HL-60 (cell line): ENCODE measurements at regions not wholly inside any gene's neighbourhood (a gene's known extent, or its start where the extent isn't known, plus 50 kb on each side); places are given as distances from the start of the nearest gene placed in this dataset.

Experiments used
- DNase-seq, 2 experiments: peaks; one replicate each; pipeline ENCODE4 v3.0.0-alpha.2; 2010 to 2020; ENCODE audit warnings: low read depth in 1 of 2, low spot score in 1 of 2
- H3K27ac ChIP-seq: fragments of 250-450 bp; sonication (Bioruptor Pico); replicated peaks from 2 replicates; pipeline ENCODE4 v1.5.1; 2020; ENCODE audit warnings: mild to moderate bottlenecking, moderate library complexity
- H3K27me3 ChIP-seq: fragments of 250-450 bp; sonication (Bioruptor Pico); 2 replicates; pipeline ENCODE4 v1.5.1; 2021; ENCODE audit warnings: mild to moderate bottlenecking, moderate library complexity; ENCODE audit not compliant: insufficient read depth, poor library complexity, severe bottlenecking
- H3K4me3 ChIP-seq: replicated peaks from 2 replicates; pipeline ENCODE4 v1.5.1; 2011; ENCODE audit warnings: mild to moderate bottlenecking, control low read depth, low read length; ENCODE audit not compliant: insufficient read depth
- GABPA ChIP-seq: IDR thresholded peaks from 2 replicates; pipeline ENCODE4 v1.6.1; 2012; ENCODE audit warnings: low read depth
- POLR2AphosphoS5 ChIP-seq: IDR thresholded peaks from 2 replicates; pipeline ENCODE4 v1.6.1; 2012; ENCODE audit warnings: low read depth
- SPI1 ChIP-seq: IDR thresholded peaks from 2 replicates; pipeline ENCODE4 v1.6.1; 2012; ENCODE audit warnings: low read depth, mild to moderate bottlenecking, borderline replicate concordance
- TF ChIP-seq, protein P1 (sequence below): IDR thresholded peaks from one replicate; pipeline ENCODE4 v1.5.1; 2011; ENCODE audit warnings: low read length, control low read depth, inconsistent platforms; ENCODE audit not compliant: insufficient read depth
- TF ChIP-seq, protein P2 (sequence below): IDR thresholded peaks from 2 replicates; pipeline ENCODE4 v1.6.1; 2012; ENCODE audit warnings: low read depth; ENCODE audit not compliant: insufficient replicate concordance

- H3K27me3 ChIP-seq: no peaks in the 10 kb centered on the region
- H3K4me3 ChIP-seq: no peak overlapping the region
- no peak overlapping the region for H3K27ac ChIP-seq
- no peak for DNase-seq
- TF ChIP-seq, protein P1, sequence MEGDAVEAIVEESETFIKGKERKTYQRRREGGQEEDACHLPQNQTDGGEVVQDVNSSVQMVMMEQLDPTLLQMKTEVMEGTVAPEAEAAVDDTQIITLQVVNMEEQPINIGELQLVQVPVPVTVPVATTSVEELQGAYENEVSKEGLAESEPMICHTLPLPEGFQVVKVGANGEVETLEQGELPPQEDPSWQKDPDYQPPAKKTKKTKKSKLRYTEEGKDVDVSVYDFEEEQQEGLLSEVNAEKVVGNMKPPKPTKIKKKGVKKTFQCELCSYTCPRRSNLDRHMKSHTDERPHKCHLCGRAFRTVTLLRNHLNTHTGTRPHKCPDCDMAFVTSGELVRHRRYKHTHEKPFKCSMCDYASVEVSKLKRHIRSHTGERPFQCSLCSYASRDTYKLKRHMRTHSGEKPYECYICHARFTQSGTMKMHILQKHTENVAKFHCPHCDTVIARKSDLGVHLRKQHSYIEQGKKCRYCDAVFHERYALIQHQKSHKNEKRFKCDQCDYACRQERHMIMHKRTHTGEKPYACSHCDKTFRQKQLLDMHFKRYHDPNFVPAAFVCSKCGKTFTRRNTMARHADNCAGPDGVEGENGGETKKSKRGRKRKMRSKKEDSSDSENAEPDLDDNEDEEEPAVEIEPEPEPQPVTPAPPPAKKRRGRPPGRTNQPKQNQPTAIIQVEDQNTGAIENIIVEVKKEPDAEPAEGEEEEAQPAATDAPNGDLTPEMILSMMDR: no peak
- TF ChIP-seq GABPA: no peak
- no peak for TF ChIP-seq SPI1
- TF ChIP-seq, protein P2, sequence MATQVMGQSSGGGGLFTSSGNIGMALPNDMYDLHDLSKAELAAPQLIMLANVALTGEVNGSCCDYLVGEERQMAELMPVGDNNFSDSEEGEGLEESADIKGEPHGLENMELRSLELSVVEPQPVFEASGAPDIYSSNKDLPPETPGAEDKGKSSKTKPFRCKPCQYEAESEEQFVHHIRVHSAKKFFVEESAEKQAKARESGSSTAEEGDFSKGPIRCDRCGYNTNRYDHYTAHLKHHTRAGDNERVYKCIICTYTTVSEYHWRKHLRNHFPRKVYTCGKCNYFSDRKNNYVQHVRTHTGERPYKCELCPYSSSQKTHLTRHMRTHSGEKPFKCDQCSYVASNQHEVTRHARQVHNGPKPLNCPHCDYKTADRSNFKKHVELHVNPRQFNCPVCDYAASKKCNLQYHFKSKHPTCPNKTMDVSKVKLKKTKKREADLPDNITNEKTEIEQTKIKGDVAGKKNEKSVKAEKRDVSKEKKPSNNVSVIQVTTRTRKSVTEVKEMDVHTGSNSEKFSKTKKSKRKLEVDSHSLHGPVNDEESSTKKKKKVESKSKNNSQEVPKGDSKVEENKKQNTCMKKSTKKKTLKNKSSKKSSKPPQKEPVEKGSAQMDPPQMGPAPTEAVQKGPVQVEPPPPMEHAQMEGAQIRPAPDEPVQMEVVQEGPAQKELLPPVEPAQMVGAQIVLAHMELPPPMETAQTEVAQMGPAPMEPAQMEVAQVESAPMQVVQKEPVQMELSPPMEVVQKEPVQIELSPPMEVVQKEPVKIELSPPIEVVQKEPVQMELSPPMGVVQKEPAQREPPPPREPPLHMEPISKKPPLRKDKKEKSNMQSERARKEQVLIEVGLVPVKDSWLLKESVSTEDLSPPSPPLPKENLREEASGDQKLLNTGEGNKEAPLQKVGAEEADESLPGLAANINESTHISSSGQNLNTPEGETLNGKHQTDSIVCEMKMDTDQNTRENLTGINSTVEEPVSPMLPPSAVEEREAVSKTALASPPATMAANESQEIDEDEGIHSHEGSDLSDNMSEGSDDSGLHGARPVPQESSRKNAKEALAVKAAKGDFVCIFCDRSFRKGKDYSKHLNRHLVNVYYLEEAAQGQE: no peak
- no peak for TF ChIP-seq POLR2AphosphoS5
Observed at GRCh38 chr18:68428661-68429060, 286.2 kb downstream of the TMX3 start.

- H3K4me3 ChIP-seq: no peak overlapping the region
- TF ChIP-seq GABPA: no peak
- TF ChIP-seq, protein P2: no peak
- TF ChIP-seq, protein P1: no peak
- TF ChIP-seq SPI1: no peak
- TF ChIP-seq POLR2AphosphoS5: no peak
- DNase-seq: no peak
- no peak overlapping the region for H3K27ac ChIP-seq
- no peaks in the 10 kb centered on the region for H3K27me3 ChIP-seq
Observed at GRCh38 chr18:68427951-68428401, 286.9 kb downstream of the TMX3 start.

DNA sequence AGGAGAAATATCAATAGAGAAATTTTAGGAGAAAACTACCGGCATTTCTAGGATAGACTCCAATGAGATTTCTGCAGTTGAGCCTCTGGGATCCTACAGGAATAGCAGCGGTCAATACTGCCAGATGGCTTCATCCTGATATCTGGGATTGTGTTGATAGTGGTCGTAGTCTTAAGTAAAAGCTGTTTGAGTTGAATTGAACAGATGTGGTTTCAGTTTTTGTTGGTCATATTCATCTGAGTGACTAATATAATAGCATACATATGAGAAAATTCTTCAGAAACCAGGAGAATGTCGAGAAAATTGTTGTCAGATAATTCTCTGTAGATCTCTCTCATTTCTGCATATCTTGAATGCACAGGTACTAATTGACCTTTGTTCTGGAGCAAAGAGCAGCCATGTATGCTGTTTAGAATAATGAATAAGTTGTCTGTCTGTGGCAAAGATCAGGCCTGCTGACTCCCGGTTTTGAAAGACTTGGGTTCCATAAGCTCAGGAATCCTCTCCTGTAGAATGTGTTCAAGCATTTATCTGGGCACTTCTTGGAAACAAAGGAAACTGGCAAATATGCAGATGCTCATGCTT, 288.1 kb downstream of the TMX3 start:
- no peak for DNase-seq
- no peak for TF ChIP-seq SPI1
- TF ChIP-seq POLR2AphosphoS5: no peak
- TF ChIP-seq, protein P2: no peak
- TF ChIP-seq GABPA: no peak
- no peaks in the 10 kb centered on the region for H3K27me3 ChIP-seq
- no peak overlapping the region for H3K27ac ChIP-seq
- H3K4me3 ChIP-seq: no peak overlapping the region
